Upper lobe of left lung (tissue), 4 donors: ENCODE measurements at regions not wholly inside any gene's neighbourhood (a gene's known extent, or its start where the extent isn't known, plus 50 kb on each side); places are given as distances from the start of the nearest gene placed in this dataset.

Experiments used
- CTCF ChIP-seq, 6 experiments: fragments of 450-650 bp in 4 of 6; fragments of 200-600 bp in 2 of 6; sonication (generic) in 2 of 6; IDR thresholded peaks; one replicate each; pipeline ENCODE4 v1.5.1; 2016 to 2019; ENCODE audit warnings: antibody characterized with exemption in 6 of 6
- EP300 ChIP-seq, 4 donors: sonication (generic); formaldehyde crosslinking; IDR thresholded peaks; one replicate each; pipeline ENCODE4 v1.5.1; 2017; ENCODE audit warnings: antibody characterized with exemption in 4 of 4, control low read depth in 2 of 4
- POLR2A ChIP-seq, 4 donors: fragments of 450-650 bp; IDR thresholded peaks; one replicate each; pipeline ENCODE4 v1.5.1; 2016 to 2017; ENCODE audit warnings: antibody characterized with exemption in 4 of 4, mild to moderate bottlenecking in 2 of 4

- TF ChIP-seq CTCF (IDR thresholded peaks at IDR 0.05), result no peak
- no peak for TF ChIP-seq POLR2A (IDR thresholded peaks at IDR 0.05)
- TF ChIP-seq EP300 (IDR thresholded peaks at IDR 0.05), result peak in 1 of 4 donors; percentile 58
Observed at GRCh38 chr18:46294318-46294717, 190.1 kb downstream of the HAUS1 start.
